ENCODE measurements at regions not wholly inside any gene's neighbourhood (a gene's known extent, or its start where the extent isn't known, plus 50 kb on each side); places are given as distances from the start of the nearest gene placed in this dataset.

DNA sequence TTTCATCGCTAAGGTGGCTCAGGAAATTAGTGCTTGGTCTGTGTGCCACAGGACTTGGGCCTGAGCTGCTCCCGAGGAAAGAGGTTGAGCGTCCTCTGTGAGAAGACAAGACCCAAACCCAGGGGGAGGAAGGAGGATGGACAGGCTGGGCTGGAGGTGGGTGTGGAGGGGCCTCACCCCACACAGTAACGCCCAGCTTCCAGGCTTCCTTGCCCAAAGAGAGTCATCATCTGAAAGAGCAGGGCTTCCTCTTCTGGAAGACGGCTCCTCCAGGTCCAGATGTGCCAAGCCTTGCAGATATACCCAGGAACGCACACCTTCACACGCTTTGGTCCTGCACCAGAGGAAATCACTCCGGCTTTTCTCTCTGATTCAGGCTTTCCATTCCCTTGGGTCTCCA lies 127.8 kb upstream of the MGMT start:
- TF ChIP-seq, protein P1, sequence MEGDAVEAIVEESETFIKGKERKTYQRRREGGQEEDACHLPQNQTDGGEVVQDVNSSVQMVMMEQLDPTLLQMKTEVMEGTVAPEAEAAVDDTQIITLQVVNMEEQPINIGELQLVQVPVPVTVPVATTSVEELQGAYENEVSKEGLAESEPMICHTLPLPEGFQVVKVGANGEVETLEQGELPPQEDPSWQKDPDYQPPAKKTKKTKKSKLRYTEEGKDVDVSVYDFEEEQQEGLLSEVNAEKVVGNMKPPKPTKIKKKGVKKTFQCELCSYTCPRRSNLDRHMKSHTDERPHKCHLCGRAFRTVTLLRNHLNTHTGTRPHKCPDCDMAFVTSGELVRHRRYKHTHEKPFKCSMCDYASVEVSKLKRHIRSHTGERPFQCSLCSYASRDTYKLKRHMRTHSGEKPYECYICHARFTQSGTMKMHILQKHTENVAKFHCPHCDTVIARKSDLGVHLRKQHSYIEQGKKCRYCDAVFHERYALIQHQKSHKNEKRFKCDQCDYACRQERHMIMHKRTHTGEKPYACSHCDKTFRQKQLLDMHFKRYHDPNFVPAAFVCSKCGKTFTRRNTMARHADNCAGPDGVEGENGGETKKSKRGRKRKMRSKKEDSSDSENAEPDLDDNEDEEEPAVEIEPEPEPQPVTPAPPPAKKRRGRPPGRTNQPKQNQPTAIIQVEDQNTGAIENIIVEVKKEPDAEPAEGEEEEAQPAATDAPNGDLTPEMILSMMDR (IDR thresholded peaks at IDR 0.05), result no peak
- no peak for TF ChIP-seq POLR2A (IDR thresholded peaks at IDR 0.05)
